Liver (tissue), 8 donors: ENCODE measurements at regions not wholly inside any gene's neighbourhood (a gene's known extent, or its start where the extent isn't known, plus 50 kb on each side); places are given as distances from the start of the nearest gene placed in this dataset.

Source experiments
- DNase-seq: peaks from one replicate; pipeline ENCODE4 v3.0.0-alpha.2; 2017; ENCODE audit warnings: low spot score
- H3K27ac ChIP-seq, 2 donors: one replicate each; pipeline ENCODE4 v1.7.0; 2013; ENCODE audit warnings: inconsistent platforms in 2 of 2, low read length in 2 of 2, control low read depth in 1 of 2, low read depth in 1 of 2, mild to moderate bottlenecking in 1 of 2
- H3K27me3 ChIP-seq, 4 donors: one replicate each; pipeline versions ENCODE4 v1.6.1 to v1.7.0; 2013; ENCODE audit warnings: low read length in 3 of 4, inconsistent platforms in 1 of 4, mild to moderate bottlenecking in 1 of 4, moderate library complexity in 1 of 4; ENCODE audit not compliant: control insufficient read depth in 4 of 4, insufficient read depth in 4 of 4
- H3K36me3 ChIP-seq, 4 donors: one replicate each; pipeline versions ENCODE4 v1.6.1 to v1.7.0; 2013; ENCODE audit warnings: low read length in 3 of 4, mild to moderate bottlenecking in 3 of 4, low read depth in 1 of 4, moderate library complexity in 1 of 4; ENCODE audit not compliant: control insufficient read depth in 4 of 4, insufficient read depth in 3 of 4
- H3K4me1 ChIP-seq, 4 donors: one replicate each; pipeline versions ENCODE4 v1.6.1 to v1.7.0; 2013; ENCODE audit warnings: low read length in 3 of 4, mild to moderate bottlenecking in 3 of 4, moderate library complexity in 1 of 4; ENCODE audit not compliant: control insufficient read depth in 4 of 4, insufficient read depth in 4 of 4
- H3K4me3 ChIP-seq, 3 donors: one replicate each; pipeline versions ENCODE4 v1.6.1 to v1.7.0; 2013; ENCODE audit warnings: low read length in 3 of 3, control low read depth in 1 of 3, low read depth in 1 of 3, mild to moderate bottlenecking in 1 of 3
- H3K9ac ChIP-seq, 2 donors: one replicate each; pipeline ENCODE4 v1.7.0; 2013; ENCODE audit warnings: low read length in 2 of 2, mild to moderate bottlenecking in 2 of 2, moderate library complexity in 2 of 2, control low read depth in 1 of 2, low read depth in 1 of 2
- H3K9me3 ChIP-seq, 4 donors: one replicate each; pipeline versions ENCODE4 v1.6.1 to v1.7.0; 2013; ENCODE audit warnings: low read length in 3 of 4; ENCODE audit not compliant: control insufficient read depth in 4 of 4
- EGR1 ChIP-seq, 2 donors: IDR thresholded peaks; 2 replicates each; pipeline ENCODE4 v1.6.1; 2016 to 2018; ENCODE audit warnings: antibody characterized with exemption in 2 of 2, low read depth in 2 of 2
- FOXA1 ChIP-seq: IDR thresholded peaks from 2 replicates; pipeline ENCODE4 v1.6.1; 2016; ENCODE audit warnings: antibody characterized with exemption
- FOXA2 ChIP-seq: IDR thresholded peaks from 2 replicates; pipeline ENCODE4 v1.6.1; 2016; ENCODE audit warnings: antibody characterized with exemption
- GABPA ChIP-seq, 2 donors: IDR thresholded peaks in 1 of 2; conservative IDR thresholded peaks in 1 of 2; 2 replicates each; pipeline ENCODE4 v1.6.1; 2016; ENCODE audit warnings: antibody characterized with exemption in 2 of 2, mild to moderate bottlenecking in 1 of 2, moderate library complexity in 1 of 2
- HNF4A ChIP-seq, 2 donors: conservative IDR thresholded peaks; 2 replicates each; pipeline ENCODE4 v1.6.1; 2016; ENCODE audit warnings: antibody characterized with exemption in 2 of 2, mild to moderate bottlenecking in 2 of 2
- HNF4G ChIP-seq: IDR thresholded peaks from 2 replicates; pipeline ENCODE4 v1.6.1; 2016; ENCODE audit warnings: antibody characterized with exemption
- JUND ChIP-seq, 2 donors: IDR thresholded peaks; 2 replicates each; pipeline ENCODE4 v1.6.1; 2016; ENCODE audit warnings: antibody characterized with exemption in 2 of 2
- NR2F2 ChIP-seq: IDR thresholded peaks from 2 replicates; pipeline ENCODE4 v1.6.1; 2016; ENCODE audit warnings: antibody characterized with exemption
- RAD21 ChIP-seq, 2 donors: IDR thresholded peaks; 2 replicates each; pipeline ENCODE4 v1.6.1; 2016; ENCODE audit warnings: antibody characterized with exemption in 2 of 2, mild to moderate bottlenecking in 2 of 2
- RXRA ChIP-seq, 2 donors: IDR thresholded peaks; 2 replicates each; pipeline ENCODE4 v1.6.1; 2017 to 2018; ENCODE audit warnings: antibody characterized with exemption in 2 of 2, mild to moderate bottlenecking in 1 of 2
- SP1 ChIP-seq: IDR thresholded peaks from 2 replicates; pipeline ENCODE4 v1.6.1; 2018; ENCODE audit warnings: antibody characterized with exemption, mild to moderate bottlenecking
- TAF1 ChIP-seq: conservative IDR thresholded peaks from 2 replicates; pipeline ENCODE4 v1.6.1; 2016; ENCODE audit warnings: antibody characterized with exemption, mild to moderate bottlenecking
- YY1 ChIP-seq: IDR thresholded peaks from 2 replicates; pipeline ENCODE4 v1.6.1; 2016; ENCODE audit warnings: antibody characterized with exemption, mild to moderate bottlenecking
- WGBS: extraction: QIAGEN DNeasy Blood & Tissue Kit; methylation state at CpG from one replicate; pipeline ENCODE4 v1.1.7; 2013; 5-methylcytosine and 5-hydroxymethylcytosine counted together
- TF ChIP-seq, protein P1 (sequence below): fragments of 150-350 bp; IDR thresholded peaks from 2 replicates; pipeline ENCODE4 v1.5.1; 2017; ENCODE audit warnings: improper control_type of control experiment, low read depth, low read length; ENCODE audit not compliant: missing input control
- TF ChIP-seq, protein P2 (sequence below): IDR thresholded peaks from 2 replicates; pipeline ENCODE4 v1.6.1; 2016; ENCODE audit warnings: antibody characterized with exemption
- TF ChIP-seq, protein P3 (sequence below): IDR thresholded peaks from 2 replicates; pipeline ENCODE4 v1.6.1; 2016; ENCODE audit warnings: antibody characterized with exemption
- TF ChIP-seq, protein P4 (sequence below): IDR thresholded peaks from 2 replicates; pipeline ENCODE4 v1.6.1; 2016; ENCODE audit warnings: antibody characterized with exemption, mild to moderate bottlenecking
- TF ChIP-seq, protein P5 (sequence below): IDR thresholded peaks from 2 replicates; pipeline ENCODE4 v1.6.1; 2016; ENCODE audit warnings: antibody characterized with exemption
- donor health status: healthy.
- donor health status: healthy.
- donor health status: healthy.
- donor health status: healthy.
- donor health status: healthy.

DNA sequence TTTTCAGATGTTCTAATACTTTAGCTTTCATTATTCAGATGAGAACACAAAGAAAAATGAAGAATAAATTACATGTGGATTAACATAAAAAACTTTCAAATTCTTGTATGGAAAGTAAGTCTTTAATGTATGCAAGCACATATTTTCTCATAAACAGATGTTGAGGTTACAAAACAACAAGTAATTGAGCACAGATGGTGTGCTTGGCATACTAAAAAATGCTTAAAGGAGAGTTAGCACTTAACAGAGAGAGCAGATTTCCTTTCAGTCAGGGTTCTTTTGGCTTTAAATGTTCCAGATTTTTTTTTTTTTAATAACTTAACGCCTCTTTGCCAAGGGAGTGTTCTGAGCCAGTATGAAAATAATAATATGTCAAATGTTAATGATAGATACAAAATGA lies 96.0 kb downstream of the RASSF9 start:
- Histone ChIP-seq H3K36me3 (no peaks in the 10 kb centered on the region), H3K4me1 (no peaks in the 10 kb centered on the region), H3K4me3 (no peak overlapping the region), H3K9me3 (no peaks in the 10 kb centered on the region), H3K27me3 (no peaks in the 10 kb centered on the region), H3K9ac (no peak overlapping the region), H3K27ac (no peak overlapping the region)
- TF ChIP-seq, protein P1, sequence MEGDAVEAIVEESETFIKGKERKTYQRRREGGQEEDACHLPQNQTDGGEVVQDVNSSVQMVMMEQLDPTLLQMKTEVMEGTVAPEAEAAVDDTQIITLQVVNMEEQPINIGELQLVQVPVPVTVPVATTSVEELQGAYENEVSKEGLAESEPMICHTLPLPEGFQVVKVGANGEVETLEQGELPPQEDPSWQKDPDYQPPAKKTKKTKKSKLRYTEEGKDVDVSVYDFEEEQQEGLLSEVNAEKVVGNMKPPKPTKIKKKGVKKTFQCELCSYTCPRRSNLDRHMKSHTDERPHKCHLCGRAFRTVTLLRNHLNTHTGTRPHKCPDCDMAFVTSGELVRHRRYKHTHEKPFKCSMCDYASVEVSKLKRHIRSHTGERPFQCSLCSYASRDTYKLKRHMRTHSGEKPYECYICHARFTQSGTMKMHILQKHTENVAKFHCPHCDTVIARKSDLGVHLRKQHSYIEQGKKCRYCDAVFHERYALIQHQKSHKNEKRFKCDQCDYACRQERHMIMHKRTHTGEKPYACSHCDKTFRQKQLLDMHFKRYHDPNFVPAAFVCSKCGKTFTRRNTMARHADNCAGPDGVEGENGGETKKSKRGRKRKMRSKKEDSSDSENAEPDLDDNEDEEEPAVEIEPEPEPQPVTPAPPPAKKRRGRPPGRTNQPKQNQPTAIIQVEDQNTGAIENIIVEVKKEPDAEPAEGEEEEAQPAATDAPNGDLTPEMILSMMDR, result no peak
- TF ChIP-seq HNF4A (conservative IDR thresholded peaks at IDR 0.05), result no peak
- no peak for TF ChIP-seq HNF4G
- TF ChIP-seq TAF1, result no peak
- TF ChIP-seq FOXA1, result no peak
- no peak for TF ChIP-seq RAD21 (IDR thresholded peaks at IDR 0.05)
- no peak for TF ChIP-seq NR2F2
- no peak for TF ChIP-seq RXRA (IDR thresholded peaks at IDR 0.05)
- TF ChIP-seq YY1, result no peak
- TF ChIP-seq SP1, result no peak
- TF ChIP-seq, protein P2, sequence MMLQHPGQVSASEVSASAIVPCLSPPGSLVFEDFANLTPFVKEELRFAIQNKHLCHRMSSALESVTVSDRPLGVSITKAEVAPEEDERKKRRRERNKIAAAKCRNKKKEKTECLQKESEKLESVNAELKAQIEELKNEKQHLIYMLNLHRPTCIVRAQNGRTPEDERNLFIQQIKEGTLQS, result no peak
- TF ChIP-seq JUND (IDR thresholded peaks at IDR 0.05), result no peak
- no peak for TF ChIP-seq EGR1 (IDR thresholded peaks at IDR 0.05; ENCODE audit: low read depth in 2 of 2)
- TF ChIP-seq, protein P3, sequence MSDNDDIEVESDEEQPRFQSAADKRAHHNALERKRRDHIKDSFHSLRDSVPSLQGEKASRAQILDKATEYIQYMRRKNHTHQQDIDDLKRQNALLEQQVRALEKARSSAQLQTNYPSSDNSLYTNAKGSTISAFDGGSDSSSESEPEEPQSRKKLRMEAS, result no peak
- TF ChIP-seq, protein P4, sequence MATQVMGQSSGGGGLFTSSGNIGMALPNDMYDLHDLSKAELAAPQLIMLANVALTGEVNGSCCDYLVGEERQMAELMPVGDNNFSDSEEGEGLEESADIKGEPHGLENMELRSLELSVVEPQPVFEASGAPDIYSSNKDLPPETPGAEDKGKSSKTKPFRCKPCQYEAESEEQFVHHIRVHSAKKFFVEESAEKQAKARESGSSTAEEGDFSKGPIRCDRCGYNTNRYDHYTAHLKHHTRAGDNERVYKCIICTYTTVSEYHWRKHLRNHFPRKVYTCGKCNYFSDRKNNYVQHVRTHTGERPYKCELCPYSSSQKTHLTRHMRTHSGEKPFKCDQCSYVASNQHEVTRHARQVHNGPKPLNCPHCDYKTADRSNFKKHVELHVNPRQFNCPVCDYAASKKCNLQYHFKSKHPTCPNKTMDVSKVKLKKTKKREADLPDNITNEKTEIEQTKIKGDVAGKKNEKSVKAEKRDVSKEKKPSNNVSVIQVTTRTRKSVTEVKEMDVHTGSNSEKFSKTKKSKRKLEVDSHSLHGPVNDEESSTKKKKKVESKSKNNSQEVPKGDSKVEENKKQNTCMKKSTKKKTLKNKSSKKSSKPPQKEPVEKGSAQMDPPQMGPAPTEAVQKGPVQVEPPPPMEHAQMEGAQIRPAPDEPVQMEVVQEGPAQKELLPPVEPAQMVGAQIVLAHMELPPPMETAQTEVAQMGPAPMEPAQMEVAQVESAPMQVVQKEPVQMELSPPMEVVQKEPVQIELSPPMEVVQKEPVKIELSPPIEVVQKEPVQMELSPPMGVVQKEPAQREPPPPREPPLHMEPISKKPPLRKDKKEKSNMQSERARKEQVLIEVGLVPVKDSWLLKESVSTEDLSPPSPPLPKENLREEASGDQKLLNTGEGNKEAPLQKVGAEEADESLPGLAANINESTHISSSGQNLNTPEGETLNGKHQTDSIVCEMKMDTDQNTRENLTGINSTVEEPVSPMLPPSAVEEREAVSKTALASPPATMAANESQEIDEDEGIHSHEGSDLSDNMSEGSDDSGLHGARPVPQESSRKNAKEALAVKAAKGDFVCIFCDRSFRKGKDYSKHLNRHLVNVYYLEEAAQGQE, result no peak
- TF ChIP-seq FOXA2, result no peak
- TF ChIP-seq GABPA (IDR thresholded peaks at IDR 0.05 in 1 of 2, conservative IDR thresholded peaks at IDR 0.05 in 1 of 2), result no peak
- TF ChIP-seq, protein P5, sequence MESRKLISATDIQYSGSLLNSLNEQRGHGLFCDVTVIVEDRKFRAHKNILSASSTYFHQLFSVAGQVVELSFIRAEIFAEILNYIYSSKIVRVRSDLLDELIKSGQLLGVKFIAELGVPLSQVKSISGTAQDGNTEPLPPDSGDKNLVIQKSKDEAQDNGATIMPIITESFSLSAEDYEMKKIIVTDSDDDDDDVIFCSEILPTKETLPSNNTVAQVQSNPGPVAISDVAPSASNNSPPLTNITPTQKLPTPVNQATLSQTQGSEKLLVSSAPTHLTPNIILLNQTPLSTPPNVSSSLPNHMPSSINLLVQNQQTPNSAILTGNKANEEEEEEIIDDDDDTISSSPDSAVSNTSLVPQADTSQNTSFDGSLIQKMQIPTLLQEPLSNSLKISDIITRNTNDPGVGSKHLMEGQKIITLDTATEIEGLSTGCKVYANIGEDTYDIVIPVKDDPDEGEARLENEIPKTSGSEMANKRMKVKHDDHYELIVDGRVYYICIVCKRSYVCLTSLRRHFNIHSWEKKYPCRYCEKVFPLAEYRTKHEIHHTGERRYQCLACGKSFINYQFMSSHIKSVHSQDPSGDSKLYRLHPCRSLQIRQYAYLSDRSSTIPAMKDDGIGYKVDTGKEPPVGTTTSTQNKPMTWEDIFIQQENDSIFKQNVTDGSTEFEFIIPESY, result no peak
- no peak for DNase-seq
- WGBS, result 65% methylated on average over 1 of the region's 1 CpG

DNA sequence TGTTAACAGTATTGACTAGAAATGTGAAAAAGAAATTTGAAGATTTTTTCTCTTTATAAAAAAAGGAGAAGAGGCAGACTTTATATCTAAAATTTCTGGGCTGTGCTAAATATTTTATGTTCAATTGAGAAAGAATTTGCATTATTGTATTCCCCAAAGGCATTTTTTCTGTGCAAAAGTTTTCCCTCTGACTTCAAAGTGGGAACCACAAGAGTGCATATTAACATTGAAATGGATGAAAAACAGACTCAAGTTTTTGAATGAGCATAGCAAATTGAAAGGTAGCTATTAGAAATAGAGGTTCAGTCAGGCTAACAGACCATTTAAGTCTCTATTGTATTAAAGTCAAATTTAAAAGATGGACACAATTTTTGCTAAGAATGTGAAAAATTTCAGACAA lies 95.2 kb downstream of the RASSF9 start:
- H3K36me3 ChIP-seq, result no peaks in the 10 kb centered on the region
- H3K9ac ChIP-seq, result no peak overlapping the region
- no peak for TF ChIP-seq SP1
- TF ChIP-seq EGR1 (IDR thresholded peaks at IDR 0.05; ENCODE audit: low read depth in 2 of 2), result no peak
- no peak for TF ChIP-seq FOXA2
- no peak overlapping the region for H3K4me3 ChIP-seq
- H3K27ac ChIP-seq, result no peak overlapping the region
- no peaks in the 10 kb centered on the region for H3K4me1 ChIP-seq
- H3K9me3 ChIP-seq, result no peaks in the 10 kb centered on the region
- DNase-seq, result no peak
- no peaks in the 10 kb centered on the region for H3K27me3 ChIP-seq
